Spleen (tissue), 11 donors: ENCODE measurements at regions not wholly inside any gene's neighbourhood (a gene's known extent, or its start where the extent isn't known, plus 50 kb on each side); places are given as distances from the start of the nearest gene placed in this dataset.
"Not testable (repeated sequence)": the region's sequence is repeated elsewhere in the genome, so short reads cannot be mapped to it uniquely, and the experiment has no call there.

ENCODE experiments used
- DNase-seq: peaks from one replicate; pipeline ENCODE4 v3.0.0-alpha.2; 2020
- H3K27ac ChIP-seq, 8 donors: fragments of 200-600 bp; sonication (generic) in 7 of 8; 1 replicate in 4 of 8; 2 replicates in 4 of 8; pipeline versions ENCODE4 v1.5.0 to v1.8.0; 2016 to 2021; ENCODE audit warnings: inconsistent platforms in 4 of 8, mild to moderate bottlenecking in 4 of 8, moderate library complexity in 1 of 8
- H3K27me3 ChIP-seq, 7 donors: fragments of 200-600 bp; sonication (generic) in 6 of 7; replicated peaks in 1 of 7; 1 replicate in 4 of 7; 2 replicates in 3 of 7; pipeline versions ENCODE4 v1.5.0 to v1.8.0; 2016 to 2021; ENCODE audit warnings: inconsistent platforms in 3 of 7, mild to moderate bottlenecking in 1 of 7
- H3K36me3 ChIP-seq, 6 donors: fragments of 200-600 bp; sonication (generic) in 5 of 6; 1 replicate in 4 of 6; 2 replicates in 2 of 6; pipeline versions ENCODE4 v1.5.0 to v1.8.0; 2016 to 2021; ENCODE audit warnings: inconsistent platforms in 2 of 6
- H3K4me1 ChIP-seq, 6 donors: fragments of 200-600 bp; sonication (generic) in 5 of 6; 1 replicate in 3 of 6; 2 replicates in 3 of 6; pipeline versions ENCODE4 v1.5.0 to v1.8.0; 2016 to 2021; ENCODE audit warnings: inconsistent platforms in 3 of 6
- H3K4me3 ChIP-seq, 8 donors: fragments of 200-600 bp; sonication (generic) in 7 of 8; 1 replicate in 4 of 8; 2 replicates in 4 of 8; pipeline versions ENCODE4 v1.5.0 to v1.8.0; 2016 to 2021; ENCODE audit warnings: inconsistent platforms in 4 of 8, mild to moderate bottlenecking in 4 of 8, moderate library complexity in 2 of 8
- H3K9me3 ChIP-seq, 8 donors: fragments of 200-600 bp; sonication (generic) in 7 of 8; 1 replicate in 4 of 8; 2 replicates in 4 of 8; pipeline versions ENCODE4 v1.5.0 to v1.8.0; 2016 to 2021; ENCODE audit warnings: inconsistent platforms in 4 of 8
- WGBS, 5 donors: extraction: QIAGEN DNeasy Blood & Tissue Kit in 3 of 5; methylation state at CpG; one replicate each; pipeline versions ENCODE4 v1.1.5 to v1.1.7; 2013 to 2018; 5-methylcytosine and 5-hydroxymethylcytosine counted together
- intact Hi-C: fragments of 100-400 bp; cut with DNase I; formaldehyde crosslinking; loops from one replicate; pipeline ENCODE4 v1.15.0; 2023; ENCODE audit warnings: low total_unique reads
- small RNA-seq, 4 donors: library from RNA; depleted of rRNA; stranded (forward); fragments of <200 nt; gene quantifications; one replicate each; pipeline ENCODE3, GENCODE V24; 2016
- donor health status: healthy with polysubstance abuse.
- donor health status: DM: no; HTN: no; CAD: no; lungs with moderate emphysema.
- donor health status: DM: no; HTN: no; CAD: no.
- donor health status: Bipolar disorder and iron deficiency.
- donor health status: healthy.
- donor health status: DM: no; HTN: no; CAD: no.
- donor health status: DM: yes; HTN: yes; CAD: no.

DNA sequence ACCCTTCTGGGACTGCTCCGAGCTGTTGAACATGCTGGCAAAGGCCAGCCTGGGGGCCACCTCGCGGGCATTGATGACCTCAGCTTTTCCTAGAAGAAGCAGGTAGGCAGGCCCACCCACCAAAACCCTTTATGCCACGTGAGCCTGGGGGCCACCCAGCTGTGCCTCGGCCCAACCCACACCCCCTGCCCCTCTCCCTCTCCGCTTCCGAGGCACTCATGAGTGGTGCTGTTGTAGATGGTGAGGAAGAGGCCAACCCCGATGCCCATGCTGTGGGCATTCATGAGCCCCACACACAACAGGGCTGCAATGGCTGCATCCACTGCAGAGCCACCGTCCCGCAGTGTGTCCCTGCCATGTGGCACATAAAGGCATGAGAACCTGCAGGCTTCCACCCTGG is 118.6 kb upstream of the DGCR6 start:
- WGBS, 5 donors: 60 to 100% (median 83%) methylated on average over 1 to 7 of the region's 10 CpGs; no CpG with 5 or more reads in 1 of the 5 donors
- H3K4me3 ChIP-seq, H3K36me3 ChIP-seq, H3K27me3 ChIP-seq, H3K9me3 ChIP-seq, H3K4me1 ChIP-seq, intact Hi-C loops, H3K27ac ChIP-seq: not testable (repeated sequence)
- peak; percentile 12 for DNase-seq

DNA sequence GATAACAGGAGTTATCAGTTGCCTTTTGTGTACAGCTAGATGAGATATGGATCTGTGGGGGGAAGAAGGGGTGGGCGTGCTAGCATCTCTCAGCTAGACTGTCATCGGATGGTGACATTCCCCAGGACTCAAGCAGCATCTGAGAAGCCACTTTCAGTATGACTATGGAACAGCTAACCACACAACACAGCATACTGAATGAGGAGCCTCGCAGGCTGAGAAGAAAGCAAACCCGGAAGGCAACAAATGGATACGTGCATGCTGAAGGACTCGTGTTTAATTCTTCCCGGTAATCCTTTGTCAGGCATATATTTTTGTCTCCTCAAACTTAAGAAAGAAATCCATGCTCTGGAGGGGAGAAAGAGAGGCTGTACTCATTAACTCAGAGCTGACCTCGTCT is 95.7 kb upstream of the DGCR6 start:
- H3K4me3 ChIP-seq, H3K27me3 ChIP-seq, intact Hi-C loops, H3K9me3 ChIP-seq, DNase-seq, H3K4me1 ChIP-seq, H3K36me3 ChIP-seq, H3K27ac ChIP-seq: not testable (repeated sequence)
- WGBS, 5 donors: no CpG with 5 or more reads among the region's 8 CpGs

DNA sequence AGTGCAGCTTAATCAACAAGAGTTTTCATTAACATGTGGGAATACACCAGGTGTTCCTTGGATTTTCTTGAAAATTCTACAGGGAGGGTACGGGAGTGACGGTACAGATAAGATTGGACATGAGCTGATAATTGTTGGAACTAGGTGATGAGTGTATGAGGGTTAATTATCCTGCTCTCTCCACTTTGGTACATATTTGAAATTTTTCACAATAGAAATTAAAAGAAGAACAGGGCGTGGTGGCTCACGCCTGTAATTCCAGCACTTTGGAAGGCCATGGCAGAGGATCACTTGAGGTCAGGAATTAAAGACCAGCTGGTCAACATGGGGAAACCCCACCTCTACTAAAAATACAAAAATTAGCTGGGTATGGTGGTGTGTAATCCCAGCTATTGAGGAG is 87.1 kb upstream of the DGCR6 start:
- H3K27me3 ChIP-seq, H3K4me1 ChIP-seq, H3K4me3 ChIP-seq, DNase-seq, H3K36me3 ChIP-seq, intact Hi-C loops, H3K9me3 ChIP-seq, H3K27ac ChIP-seq: not testable (repeated sequence)
- 82 to 89% (median 85%) methylated on average over 2 to 4 of the region's 4 CpGs for WGBS, 5 donors

Small RNA genes in the stretch of these regions (small RNA-seq; reads per million reads assigned to genes)
- gene AC008132.2: 0 reads per million in 4 donors
